Activated CD4-positive, alpha-beta T cell treated with anti-CD3 and anti-CD28 coated beads, Interleukin-2, amount 10 ng/mL, durations not matched to agents 24 days and 14 days (primary cell): ENCODE measurements at regions not wholly inside any gene's neighbourhood (a gene's known extent, or its start where the extent isn't known, plus 50 kb on each side); places are given as distances from the start of the nearest gene placed in this dataset.

ENCODE experiments used
- DNase-seq: peaks from one replicate; pipeline ENCODE4 v3.0.0; 2022
- H3K27ac Mint-ChIP-seq: one replicate; pipeline ENCODE4 v1.8.0; 2022; ENCODE audit warnings: mild to moderate bottlenecking, mixed read lengths
- H3K27me3 Mint-ChIP-seq: one replicate; pipeline ENCODE4 v1.8.0; 2022; ENCODE audit warnings: mixed read lengths
- H3K36me3 Mint-ChIP-seq: one replicate; pipeline ENCODE4 v1.8.0; 2022; ENCODE audit warnings: low read depth, mild to moderate bottlenecking, mixed read lengths
- H3K4me1 Mint-ChIP-seq: one replicate; pipeline ENCODE4 v1.8.0; 2021; ENCODE audit warnings: mixed read lengths
- H3K4me3 Mint-ChIP-seq: one replicate; pipeline ENCODE4 v1.8.0; 2022; ENCODE audit warnings: mild to moderate bottlenecking, moderate library complexity, mixed read lengths
- H3K9me3 Mint-ChIP-seq: one replicate; pipeline ENCODE4 v1.8.0; 2021; ENCODE audit warnings: mixed read lengths
- intact Hi-C: fragments of 100-400 bp; cut with micrococcal nuclease; formaldehyde crosslinking; loops from one replicate; pipeline ENCODE4 v1.15.1; 2023

GRCh38 chr4:136651278-136651667 lies 881.0 kb downstream of the PCDH18 start:
- no peaks in the 10 kb centered on the region for H3K9me3 Mint-ChIP-seq
- H3K36me3 Mint-ChIP-seq = no peaks in the 10 kb centered on the region
- H3K4me1 Mint-ChIP-seq = no peaks in the 10 kb centered on the region
- H3K27ac Mint-ChIP-seq = no peak overlapping the region
- DNase-seq = no peak
- intact Hi-C loops = no loop called here
- no peaks in the 10 kb centered on the region for H3K27me3 Mint-ChIP-seq
- H3K4me3 Mint-ChIP-seq = no peak overlapping the region

- no peak for DNase-seq
- Mint-ChIP-seq H3K36me3 (no peaks in the 10 kb centered on the region), H3K4me3 (no peak overlapping the region), H3K9me3 (no peaks in the 10 kb centered on the region), H3K4me1 (no peaks in the 10 kb centered on the region), H3K27ac (no peak overlapping the region), H3K27me3 (no peaks in the 10 kb centered on the region)
- intact Hi-C loops = no loop called here
Observed at GRCh38 chr4:136650541-136651277, 881.6 kb downstream of the PCDH18 start.

- H3K4me1 Mint-ChIP-seq = no peaks in the 10 kb centered on the region
- no peak overlapping the region for H3K4me3 Mint-ChIP-seq
- H3K36me3 Mint-ChIP-seq = no peaks in the 10 kb centered on the region
- no peaks in the 10 kb centered on the region for H3K27me3 Mint-ChIP-seq
- H3K27ac Mint-ChIP-seq = no peak overlapping the region
- intact Hi-C loops = no loop called here
- no peak for DNase-seq
- no peaks in the 10 kb centered on the region for H3K9me3 Mint-ChIP-seq
Observed at GRCh38 chr4:136644279-136644678, 888.0 kb downstream of the PCDH18 start.

- DNase-seq = no peak
- intact Hi-C loops = no loop called here
- Mint-ChIP-seq H3K4me1 (no peaks in the 10 kb centered on the region), H3K27ac (no peak overlapping the region), H3K9me3 (no peaks in the 10 kb centered on the region), H3K4me3 (no peak overlapping the region), H3K27me3 (no peaks in the 10 kb centered on the region), H3K36me3 (no peaks in the 10 kb centered on the region)
Observed at GRCh38 chr4:136643416-136643815, 888.9 kb downstream of the PCDH18 start.

DNA sequence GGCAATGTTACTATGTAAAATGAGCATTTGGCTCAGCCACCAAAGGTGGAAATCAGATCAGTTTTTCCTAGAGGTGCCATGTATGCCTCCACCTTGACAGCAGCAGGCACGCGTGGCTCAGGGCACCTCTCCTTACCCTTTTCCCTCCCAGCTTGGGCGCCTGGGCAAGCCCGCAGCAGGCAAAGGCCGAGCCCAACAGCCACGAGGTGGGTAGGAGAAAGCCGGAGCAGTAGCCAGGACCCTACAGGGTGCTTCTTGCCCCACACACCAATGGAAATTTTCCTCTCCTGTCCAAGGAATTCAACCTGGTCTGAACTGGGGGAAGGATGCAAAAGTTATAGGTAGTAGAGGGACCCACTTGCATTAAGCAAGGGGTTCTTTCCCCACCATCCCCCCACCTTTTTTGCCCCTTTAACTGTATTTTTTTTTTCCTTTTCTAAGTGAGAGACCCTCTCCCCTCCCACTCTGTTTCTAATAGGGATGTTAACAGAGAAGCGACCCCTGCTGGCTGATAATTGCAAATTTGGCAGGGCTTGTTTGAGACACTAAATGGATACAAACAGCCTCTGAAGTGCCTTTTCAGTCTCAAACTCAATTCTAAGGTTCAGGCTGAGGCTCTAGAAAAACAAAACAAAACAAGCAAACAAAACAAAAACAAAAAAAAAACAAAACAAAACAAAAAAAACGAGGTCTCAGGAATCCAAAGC lies 895.1 kb downstream of the PCDH18 start:
- Mint-ChIP-seq H3K4me3 (no peak overlapping the region), H3K36me3 (no peaks in the 10 kb centered on the region), H3K9me3 (no peaks in the 10 kb centered on the region), H3K27me3 (no peaks in the 10 kb centered on the region), H3K27ac (no peak overlapping the region), H3K4me1 (no peaks in the 10 kb centered on the region)
- no peak for DNase-seq
- intact Hi-C loops = no loop called here

GRCh38 chr4:136636155-136636554 lies 896.1 kb downstream of the PCDH18 start:
- intact Hi-C loops = no loop called here
- Mint-ChIP-seq H3K36me3 (no peaks in the 10 kb centered on the region), H3K27ac (no peak overlapping the region), H3K4me3 (no peak overlapping the region), H3K4me1 (no peaks in the 10 kb centered on the region), H3K9me3 (no peaks in the 10 kb centered on the region), H3K27me3 (no peaks in the 10 kb centered on the region)
- no peak for DNase-seq

DNA sequence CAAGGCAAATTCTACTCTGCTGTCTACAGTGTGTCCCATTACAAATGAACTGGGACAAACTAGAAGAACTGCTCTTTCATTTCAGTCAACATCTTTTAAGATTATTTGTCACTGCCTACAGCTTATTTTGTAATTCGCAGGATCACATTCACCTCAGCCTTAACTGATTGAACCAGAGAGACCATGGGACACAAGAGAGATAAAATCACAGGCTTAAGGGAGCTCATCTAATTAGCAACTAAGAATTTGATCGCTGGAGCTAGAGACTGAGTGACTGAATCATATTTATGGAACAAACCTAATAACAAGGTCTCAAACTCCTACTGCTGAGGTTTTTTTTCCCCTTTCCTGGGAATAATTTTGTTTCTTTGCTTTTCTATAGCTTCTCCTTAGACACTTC lies 898.2 kb downstream of the PCDH18 start:
- no peaks in the 10 kb centered on the region for H3K36me3 Mint-ChIP-seq
- intact Hi-C loops = no loop called here
- H3K9me3 Mint-ChIP-seq = no peaks in the 10 kb centered on the region
- no peak overlapping the region for H3K4me3 Mint-ChIP-seq
- DNase-seq = no peak
- no peaks in the 10 kb centered on the region for H3K27me3 Mint-ChIP-seq
- no peaks in the 10 kb centered on the region for H3K4me1 Mint-ChIP-seq
- no peak overlapping the region for H3K27ac Mint-ChIP-seq

- no peaks in the 10 kb centered on the region for H3K36me3 Mint-ChIP-seq
- H3K9me3 Mint-ChIP-seq = peaks cover 5% of the 10 kb centered on the region
- DNase-seq = no peak
- intact Hi-C loops = no loop called here
- H3K4me3 Mint-ChIP-seq = no peak overlapping the region
- no peaks in the 10 kb centered on the region for H3K27me3 Mint-ChIP-seq
- no peak overlapping the region for H3K27ac Mint-ChIP-seq
- H3K4me1 Mint-ChIP-seq = no peaks in the 10 kb centered on the region
Observed at GRCh38 chr4:136599890-136600289, 932.4 kb downstream of the PCDH18 start.

- DNase-seq = no peak
- H3K27me3 Mint-ChIP-seq = no peaks in the 10 kb centered on the region
- H3K27ac Mint-ChIP-seq = no peak overlapping the region
- no peaks in the 10 kb centered on the region for H3K36me3 Mint-ChIP-seq
- H3K4me1 Mint-ChIP-seq = no peaks in the 10 kb centered on the region
- no peak overlapping the region for H3K4me3 Mint-ChIP-seq
- H3K9me3 Mint-ChIP-seq = no peaks in the 10 kb centered on the region
- intact Hi-C loops = no loop called here
Observed at GRCh38 chr4:136590440-136590839, 941.9 kb downstream of the PCDH18 start.

GRCh38 chr4:136583567-136583966 lies 948.7 kb downstream of the PCDH18 start:
- no peaks in the 10 kb centered on the region for H3K9me3 Mint-ChIP-seq
- no peak overlapping the region for H3K4me3 Mint-ChIP-seq
- H3K27ac Mint-ChIP-seq = no peak overlapping the region
- no peaks in the 10 kb centered on the region for H3K36me3 Mint-ChIP-seq
- DNase-seq = no peak
- no peaks in the 10 kb centered on the region for H3K4me1 Mint-ChIP-seq
- intact Hi-C loops = no loop called here
- no peaks in the 10 kb centered on the region for H3K27me3 Mint-ChIP-seq

GRCh38 chr4:136581119-136581518 lies 951.2 kb downstream of the PCDH18 start:
- Mint-ChIP-seq H3K4me1 (no peaks in the 10 kb centered on the region), H3K27me3 (no peaks in the 10 kb centered on the region), H3K9me3 (no peaks in the 10 kb centered on the region), H3K27ac (no peak overlapping the region), H3K4me3 (no peak overlapping the region), H3K36me3 (no peaks in the 10 kb centered on the region)
- DNase-seq = no peak
- intact Hi-C loops = no loop called here

DNA sequence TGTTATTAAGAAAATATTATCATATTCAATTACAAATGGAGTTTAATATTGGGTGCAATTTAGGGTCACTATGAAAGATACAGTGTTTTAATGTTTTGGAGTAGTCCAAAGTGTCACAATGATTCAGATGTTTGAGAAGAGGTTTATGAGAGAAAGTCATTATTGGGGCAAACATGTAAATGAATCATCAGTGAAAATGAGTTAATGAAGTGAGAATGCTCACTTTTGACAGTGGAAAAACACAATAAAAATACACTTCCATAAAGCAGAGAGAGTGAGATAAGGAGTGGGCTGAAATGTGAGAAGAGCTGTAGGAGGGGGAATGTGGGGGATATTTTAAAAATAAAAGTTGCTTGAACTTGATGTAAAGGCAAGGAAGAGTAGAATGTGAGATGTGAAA lies 957.1 kb downstream of the PCDH18 start:
- Mint-ChIP-seq H3K36me3 (no peaks in the 10 kb centered on the region), H3K4me1 (no peaks in the 10 kb centered on the region)
- intact Hi-C loops = no loop called here

DNA sequence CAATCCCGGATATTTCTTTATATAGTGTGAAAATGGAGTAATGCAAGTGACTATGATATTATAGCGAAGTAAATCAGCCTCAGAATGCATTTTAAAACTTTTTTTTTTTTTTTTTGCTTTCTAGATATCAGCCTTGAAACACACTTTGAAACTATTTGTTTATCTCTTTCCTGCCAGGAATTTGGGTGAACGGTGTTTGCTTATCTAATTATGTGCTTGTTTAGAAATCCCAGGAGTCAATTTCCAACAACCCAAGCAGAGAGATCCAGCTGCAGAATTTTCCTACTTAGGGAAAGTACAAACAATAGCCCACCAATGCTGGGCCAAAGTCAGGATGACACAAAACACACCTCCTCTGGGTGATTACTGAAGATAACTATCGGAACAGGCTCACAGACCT lies 958.8 kb downstream of the PCDH18 start:
- Mint-ChIP-seq H3K4me1 (no peaks in the 10 kb centered on the region), H3K36me3 (no peaks in the 10 kb centered on the region), H3K27ac (no peak overlapping the region), H3K9me3 (no peaks in the 10 kb centered on the region), H3K4me3 (no peak overlapping the region), H3K27me3 (no peaks in the 10 kb centered on the region)
- intact Hi-C loops = no loop called here
- no peak for DNase-seq

More for the DNA sequence above, 957.1 kb downstream of the PCDH18 start:
- H3K27ac Mint-ChIP-seq = no peak overlapping the region
- no peak for DNase-seq
- H3K27me3 Mint-ChIP-seq = no peaks in the 10 kb centered on the region
- H3K9me3 Mint-ChIP-seq = no peaks in the 10 kb centered on the region
- H3K4me3 Mint-ChIP-seq = no peak overlapping the region

DNA sequence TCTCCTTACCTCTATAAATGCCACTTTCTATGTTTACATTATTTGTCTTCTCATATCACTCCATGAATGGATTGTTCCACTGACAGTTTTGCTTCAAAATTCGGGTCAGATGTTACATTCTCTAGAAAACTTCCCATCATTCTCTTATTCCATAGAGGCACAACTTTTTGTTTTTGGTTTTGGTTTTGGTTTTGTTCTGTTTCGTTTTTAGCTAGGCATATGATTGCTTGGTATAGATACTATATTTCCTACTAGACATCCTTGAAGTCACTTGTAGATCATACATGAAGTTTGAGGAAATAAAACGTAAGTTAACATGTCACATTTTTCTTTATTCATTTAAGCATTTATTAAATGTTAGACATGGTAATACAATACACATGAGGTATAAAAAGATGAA lies 961.0 kb downstream of the PCDH18 start:
- no peaks in the 10 kb centered on the region for H3K4me1 Mint-ChIP-seq
- intact Hi-C loops = no loop called here
- H3K36me3 Mint-ChIP-seq = no peaks in the 10 kb centered on the region
- no peaks in the 10 kb centered on the region for H3K9me3 Mint-ChIP-seq
- H3K27me3 Mint-ChIP-seq = no peaks in the 10 kb centered on the region
- no peak for DNase-seq
- no peak overlapping the region for H3K27ac Mint-ChIP-seq
- H3K4me3 Mint-ChIP-seq = no peak overlapping the region

DNA sequence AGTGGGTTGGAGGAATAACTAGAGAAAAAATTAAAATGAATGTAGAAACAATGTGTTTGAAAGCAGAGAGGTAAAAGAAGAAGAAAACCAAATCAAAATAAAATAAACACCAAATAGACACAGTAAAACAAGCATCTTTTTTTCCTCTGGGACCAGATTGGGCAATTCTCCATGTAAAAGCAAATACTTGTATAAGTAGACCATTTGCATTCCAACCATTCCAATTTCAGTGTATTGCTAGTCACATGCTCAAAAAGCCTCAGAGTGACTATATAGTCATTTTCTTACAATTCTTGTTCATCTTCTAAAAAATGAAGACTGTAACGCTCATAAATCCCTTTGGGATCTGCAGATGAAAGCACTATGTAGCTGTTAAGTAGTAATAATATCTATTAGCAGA lies 969.5 kb downstream of the PCDH18 start:
- no peaks in the 10 kb centered on the region for H3K36me3 Mint-ChIP-seq
- H3K4me3 Mint-ChIP-seq = no peak overlapping the region
- no peak overlapping the region for H3K27ac Mint-ChIP-seq
- intact Hi-C loops = no loop called here
- H3K27me3 Mint-ChIP-seq = no peaks in the 10 kb centered on the region
- no peak for DNase-seq
- no peaks in the 10 kb centered on the region for H3K9me3 Mint-ChIP-seq
- H3K4me1 Mint-ChIP-seq = no peaks in the 10 kb centered on the region
